HG03159 (cell line): ENCODE measurements at regions not wholly inside any gene's neighbourhood (a gene's known extent, or its start where the extent isn't known, plus 50 kb on each side); places are given as distances from the start of the nearest gene placed in this dataset.
"Not testable (repeated sequence)": the region's sequence is repeated elsewhere in the genome, so short reads cannot be mapped to it uniquely, and the experiment has no call there.

ENCODE experiments used
- ATAC-seq: cut with Tn5 transposase; IDR thresholded peaks from one replicate; pipeline ENCODE4 v1.9.1; 2021; ENCODE audit warnings: mild to moderate bottlenecking, moderate library complexity; ENCODE audit not compliant: unreplicated experiment

GRCh38 chr16:17031484-17032268 is 439.1 kb downstream of the XYLT1 start:
- ATAC-seq, result no peak

GRCh38 chr16:17032332-17032731 is 438.4 kb downstream of the XYLT1 start:
- no peak for ATAC-seq

GRCh38 chr16:17034477-17035252 is 436.1 kb downstream of the XYLT1 start:
- no peak for ATAC-seq

- ATAC-seq, result no peak
Measured at GRCh38 chr16:17037499-17037898, 433.3 kb downstream of the XYLT1 start.

GRCh38 chr16:17038415-17038814 is 432.3 kb downstream of the XYLT1 start:
- no peak for ATAC-seq

- not testable (repeated sequence) for ATAC-seq
Measured at GRCh38 chr16:17049109-17049508, 421.7 kb downstream of the XYLT1 start.

- no peak for ATAC-seq
Measured at GRCh38 chr16:17050468-17050867, 420.3 kb downstream of the XYLT1 start.
